SK-N-SH treated with all-trans-retinoic acid at 6 μM for 48 hours (cell line): ENCODE measurements at regions not wholly inside any gene's neighbourhood (a gene's known extent, or its start where the extent isn't known, plus 50 kb on each side); places are given as distances from the start of the nearest gene placed in this dataset.

Experiments used
- ATAC-seq: fragments of 200-7000 bp; cut with Tn5 transposase; 3 replicates; pipeline ENCODE4 v1.9.1; 2020; ENCODE audit warnings: mild to moderate bottlenecking, moderate library complexity
- ARNTL ChIP-seq: fragments of 450-650 bp; formaldehyde crosslinking; IDR thresholded peaks from 2 replicates; pipeline ENCODE4 v1.5.0; 2020; ENCODE audit warnings: low read depth, mild to moderate bottlenecking, moderate library complexity, borderline replicate concordance
- BACH2 ChIP-seq: fragments of 250-450 bp; sonication (Bioruptor Pico); IDR thresholded peaks from 2 replicates; pipeline ENCODE4 v1.9.0; 2021; ENCODE audit warnings: mild to moderate bottlenecking, borderline replicate concordance
- CREB5 ChIP-seq: fragments of 250-450 bp; sonication (Bioruptor Pico); IDR thresholded peaks from 2 replicates; pipeline ENCODE4 v1.5.1; 2020; ENCODE audit warnings: low read depth, mild to moderate bottlenecking, moderate library complexity
- CSDC2 ChIP-seq: fragments of 250-450 bp; sonication (Bioruptor Pico); IDR thresholded peaks from 2 replicates; pipeline ENCODE4 v1.5.0; 2020; ENCODE audit warnings: mild to moderate bottlenecking, moderate library complexity
- CSRNP3 ChIP-seq: fragments of 250-450 bp; sonication (Bioruptor Pico); IDR thresholded peaks from 2 replicates; pipeline ENCODE4 v1.5.1; 2021; ENCODE audit warnings: mild to moderate bottlenecking, moderate library complexity
- ESRRG ChIP-seq: fragments of 250-450 bp; sonication (Bioruptor Pico); IDR thresholded peaks from 2 replicates; pipeline ENCODE4 v1.6.1; 2021; ENCODE audit warnings: mild to moderate bottlenecking
- GLIS3 ChIP-seq: fragments of 250-450 bp; sonication (Bioruptor Pico); IDR thresholded peaks from 2 replicates; pipeline ENCODE4 v1.5.0; 2020; ENCODE audit warnings: mild to moderate bottlenecking, moderate library complexity
- ISL1 ChIP-seq: fragments of 250-450 bp; sonication (Bioruptor Pico); IDR thresholded peaks from 2 replicates; pipeline ENCODE4 v2.1.2; 2022; ENCODE audit warnings: mild to moderate bottlenecking, moderate library complexity
- OSR1 ChIP-seq: fragments of 250-450 bp; sonication (Bioruptor Pico); IDR thresholded peaks from 2 replicates; pipeline ENCODE4 v1.8.0; 2022; ENCODE audit warnings: moderate library complexity, mild to moderate bottlenecking, inconsistent platforms
- PATZ1 ChIP-seq: fragments of 250-450 bp; sonication (Bioruptor Pico); IDR thresholded peaks from 2 replicates; pipeline ENCODE4 v1.8.0; 2020; ENCODE audit warnings: mild to moderate bottlenecking, moderate library complexity, borderline replicate concordance
- POU6F1 ChIP-seq: fragments of 250-450 bp; sonication (Bioruptor Pico); IDR thresholded peaks from 2 replicates; pipeline ENCODE4 v1.8.0; 2021; ENCODE audit warnings: low read depth, mild to moderate bottlenecking, moderate library complexity, borderline replicate concordance
- PPARA ChIP-seq: fragments of 250-450 bp; sonication (Bioruptor Pico); IDR thresholded peaks from 2 replicates; pipeline ENCODE4 v1.5.0; 2020; ENCODE audit warnings: mild to moderate bottlenecking, borderline replicate concordance
- RARB ChIP-seq: fragments of 250-450 bp; sonication (Bioruptor Pico); IDR thresholded peaks from 2 replicates; pipeline ENCODE4 v1.8.0; 2021; ENCODE audit warnings: mild to moderate bottlenecking, moderate library complexity
- SNAI2 ChIP-seq: fragments of 250-450 bp; sonication (Bioruptor Pico); IDR thresholded peaks from 2 replicates; pipeline ENCODE4 v1.5.0; 2020; ENCODE audit warnings: mild to moderate bottlenecking, moderate library complexity
- TCF4 ChIP-seq: fragments of 250-450 bp; sonication (Bioruptor Pico); IDR thresholded peaks from 2 replicates; pipeline ENCODE4 v1.8.0; 2021; ENCODE audit warnings: mild to moderate bottlenecking, moderate library complexity, borderline replicate concordance
- TOX ChIP-seq: fragments of 250-450 bp; sonication (Bioruptor Pico); IDR thresholded peaks from 2 replicates; pipeline ENCODE4 v1.8.0; 2021; ENCODE audit warnings: mild to moderate bottlenecking, moderate library complexity, borderline replicate concordance
- TSHZ2 ChIP-seq: fragments of 250-450 bp; sonication (Bioruptor Pico); IDR thresholded peaks from 2 replicates; pipeline ENCODE4 v1.5.0; 2020; ENCODE audit warnings: mild to moderate bottlenecking, moderate library complexity
- ZC3H10 ChIP-seq: fragments of 250-450 bp; sonication (Bioruptor Pico); IDR thresholded peaks from 2 replicates; pipeline ENCODE4 v1.5.1; 2021; ENCODE audit warnings: mild to moderate bottlenecking, moderate library complexity
- ZFP3 ChIP-seq: fragments of 250-450 bp; sonication (Bioruptor Pico); IDR thresholded peaks from 2 replicates; pipeline ENCODE4 v1.5.0; 2020; ENCODE audit warnings: mild to moderate bottlenecking, moderate library complexity
- ZFP30 ChIP-seq: fragments of 450-650 bp; formaldehyde crosslinking; IDR thresholded peaks from 2 replicates; pipeline ENCODE4 v1.5.0; 2022; ENCODE audit warnings: mild to moderate bottlenecking, moderate library complexity
- ZNF565 ChIP-seq: fragments of 450-650 bp; formaldehyde crosslinking; conservative IDR thresholded peaks from 2 replicates; pipeline ENCODE4 v1.5.0; 2020; ENCODE audit warnings: low read depth, mild to moderate bottlenecking, moderate library complexity
- ZNF70 ChIP-seq: fragments of 450-650 bp; formaldehyde crosslinking; IDR thresholded peaks from 2 replicates; pipeline ENCODE4 v1.5.0; 2020; ENCODE audit warnings: mild to moderate bottlenecking, moderate library complexity
- ZNF8 ChIP-seq: fragments of 450-650 bp; formaldehyde crosslinking; IDR thresholded peaks from 2 replicates; pipeline ENCODE4 v1.5.0; 2020; ENCODE audit warnings: mild to moderate bottlenecking, moderate library complexity

GRCh38 chr20:52481443-52481842 is 289.9 kb upstream of the ZFP64 start:
- peak; percentile 51; the same call in 1 of the 3 replicates for ATAC-seq
- TF ChIP-seq TCF4 (peak; percentile 86), ISL1 (peak; percentile 64), ZC3H10 (CRISPR knock-in tag) (no peak), GLIS3 (CRISPR knock-in tag) (no peak), PPARA (CRISPR knock-in tag) (no peak), ZFP30 (CRISPR knock-in tag) (no peak), CSDC2 (CRISPR knock-in tag) (no peak), POU6F1 (CRISPR knock-in tag) (no peak), ZNF8 (CRISPR knock-in tag) (no peak), TSHZ2 (peak; percentile 92; the same call in 1 of the 2 replicates), RARB (CRISPR knock-in tag) (no peak), PATZ1 (no peak), ESRRG (CRISPR knock-in tag) (no peak), BACH2 (CRISPR knock-in tag) (no peak), ZNF565 (CRISPR knock-in tag) (no peak), OSR1 (CRISPR knock-in tag) (no peak), CREB5 (CRISPR knock-in tag) (no peak), TOX (CRISPR knock-in tag) (no peak), ARNTL (no peak), ZFP3 (CRISPR knock-in tag) (no peak), SNAI2 (no peak), ZNF70 (CRISPR knock-in tag) (no peak; the same call in 1 of the 2 replicates), CSRNP3 (CRISPR knock-in tag) (0 out of 2 replicates have a peak, but pooled peaks have one; percentile 11)

- ATAC-seq, result no peak
- TF ChIP-seq ZC3H10 (CRISPR knock-in tag) (no peak), PATZ1 (no peak), ZNF8 (CRISPR knock-in tag) (no peak), CSDC2 (CRISPR knock-in tag) (no peak), SNAI2 (no peak), OSR1 (CRISPR knock-in tag) (no peak), PPARA (CRISPR knock-in tag) (no peak), CREB5 (CRISPR knock-in tag) (no peak), ZFP30 (CRISPR knock-in tag) (no peak), ISL1 (no peak), GLIS3 (CRISPR knock-in tag) (no peak), BACH2 (CRISPR knock-in tag) (no peak), POU6F1 (CRISPR knock-in tag) (no peak), CSRNP3 (CRISPR knock-in tag) (no peak)
These were observed 284.6 kb upstream of the ZFP64 start for GRCh38 chr20:52476074-52476750.
